Activated CD4-positive, alpha-beta T cell treated with anti-CD3 and anti-CD28 coated beads for 36 hours (primary cell): ENCODE measurements at regions not wholly inside any gene's neighbourhood (a gene's known extent, or its start where the extent isn't known, plus 50 kb on each side); places are given as distances from the start of the nearest gene placed in this dataset.

ENCODE experiments used
- ATAC-seq: fragments of 200-7000 bp; cut with Tn5 transposase; one replicate; pipeline ENCODE4 v1.10.0; 2021; ENCODE audit warnings: mild to moderate bottlenecking, moderate library complexity
- CTCF ChIA-PET: fragments of 350-600 bp; sonication (Branson Sonifier 250); formaldehyde crosslinking; loops from one replicate; lab custom pipeline; 2021; ENCODE audit warnings: antibody characterized with exemption; lab: Charles Lee
- POLR2A ChIA-PET: fragments of 350-600 bp; sonication (Branson Sonifier 250); formaldehyde crosslinking; loops from one replicate; lab custom pipeline; 2021; ENCODE audit warnings: antibody characterized with exemption, inconsistent platforms; lab: Charles Lee
- DNase-seq: peaks from one replicate; pipeline ENCODE4 v3.0.0-alpha.2; 2020
- H3K27ac Mint-ChIP-seq: one replicate; pipeline ENCODE4 v1.8.0; 2021; ENCODE audit warnings: mixed read lengths
- H3K27me3 Mint-ChIP-seq: one replicate; pipeline ENCODE4 v1.8.0; 2021; ENCODE audit warnings: mixed read lengths
- H3K36me3 Mint-ChIP-seq: one replicate; pipeline ENCODE4 v1.8.0; 2021; ENCODE audit warnings: low read depth, mixed read lengths
- H3K4me1 Mint-ChIP-seq: one replicate; pipeline ENCODE4 v1.8.0; 2021; ENCODE audit warnings: mixed read lengths
- H3K4me3 Mint-ChIP-seq: one replicate; pipeline ENCODE4 v1.8.0; 2021; ENCODE audit warnings: mild to moderate bottlenecking, moderate library complexity, mixed read lengths
- H3K9me3 Mint-ChIP-seq: one replicate; pipeline ENCODE4 v1.8.0; 2021; ENCODE audit warnings: low read depth, mixed read lengths
- intact Hi-C, 2 experiments: fragments of 100-400 bp; cut with DNase I in 1 of 2; cut with micrococcal nuclease in 1 of 2; formaldehyde crosslinking; loops; one replicate each; pipeline versions ENCODE4 v1.14.2 to v1.15.1; 2022 to 2024; cut with DNase I, micrococcal nuclease

- ChIA-PET POLR2A (no interaction called here), CTCF (no interaction called here)
- Mint-ChIP-seq H3K9me3 (no peaks in the 10 kb centered on the region), H3K27ac (no peak overlapping the region), H3K27me3 (peaks cover 4% of the 10 kb centered on the region), H3K36me3 (no peaks in the 10 kb centered on the region), H3K4me3 (no peak overlapping the region), H3K4me1 (no peaks in the 10 kb centered on the region)
- intact Hi-C loops, result no loop called here
- no peak for ATAC-seq
- DNase-seq, result no peak
Measured at GRCh38 chr20:40359131-40359912, 329.7 kb downstream of the MAFB start.

GRCh38 chr20:40354880-40355279 is 334.2 kb downstream of the MAFB start:
- ChIA-PET CTCF (no interaction called here), POLR2A (no interaction called here)
- no peak for ATAC-seq
- intact Hi-C loops, result no loop called here
- Mint-ChIP-seq H3K27ac (no peak overlapping the region), H3K27me3 (peaks cover 4% of the 10 kb centered on the region), H3K4me3 (no peak overlapping the region), H3K36me3 (no peaks in the 10 kb centered on the region), H3K9me3 (no peaks in the 10 kb centered on the region), H3K4me1 (no peaks in the 10 kb centered on the region)
- no peak for DNase-seq

DNA sequence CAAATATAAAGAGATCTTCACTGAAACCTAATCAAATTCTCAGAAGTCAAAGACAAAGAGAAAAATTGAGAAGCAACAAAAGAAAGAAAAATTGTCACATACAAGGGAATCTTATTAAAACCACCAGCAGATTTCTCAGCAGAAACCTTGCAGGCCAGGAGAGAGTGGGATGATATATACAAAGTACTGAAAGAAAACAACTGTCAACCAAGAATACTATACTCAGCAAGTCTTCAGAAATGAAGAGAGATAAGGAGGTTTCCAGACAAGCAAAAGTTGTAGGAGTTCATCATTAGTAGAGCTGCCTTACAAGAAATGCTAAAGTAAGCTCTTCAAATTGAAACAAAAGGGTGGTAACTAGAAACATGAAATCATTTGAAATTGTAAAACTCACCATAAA is 345.6 kb downstream of the MAFB start:
- intact Hi-C loops, result no loop called here
- POLR2A ChIA-PET, result no interaction called here
- no peaks in the 10 kb centered on the region for H3K36me3 Mint-ChIP-seq
- H3K27me3 Mint-ChIP-seq, result peaks cover 6% of the 10 kb centered on the region
- H3K9me3 Mint-ChIP-seq, result peaks cover 29% of the 10 kb centered on the region
- H3K4me3 Mint-ChIP-seq, result no peak overlapping the region
- CTCF ChIA-PET, result no interaction called here
- no peaks in the 10 kb centered on the region for H3K4me1 Mint-ChIP-seq
- DNase-seq (no peak), ATAC-seq (no peak)
- H3K27ac Mint-ChIP-seq, result no peak overlapping the region

- Mint-ChIP-seq H3K27me3 (peaks cover 9% of the 10 kb centered on the region), H3K36me3 (no peaks in the 10 kb centered on the region), H3K4me1 (no peaks in the 10 kb centered on the region), H3K4me3 (no peak overlapping the region), H3K27ac (no peak overlapping the region), H3K9me3 (peaks cover 23% of the 10 kb centered on the region)
- no peak for DNase-seq
- intact Hi-C loops, result no loop called here
- ATAC-seq, result no peak
- ChIA-PET POLR2A (no interaction called here), CTCF (no interaction called here)
Measured at GRCh38 chr20:40341561-40341960, 347.5 kb downstream of the MAFB start.

GRCh38 chr20:40339661-40340449 is 349.2 kb downstream of the MAFB start:
- DNase-seq (no peak), ATAC-seq (no peak)
- no peak overlapping the region for H3K27ac Mint-ChIP-seq
- no peak overlapping the region for H3K4me3 Mint-ChIP-seq
- H3K4me1 Mint-ChIP-seq, result no peaks in the 10 kb centered on the region
- POLR2A ChIA-PET, result no interaction called here
- H3K9me3 Mint-ChIP-seq, result peaks cover 15% of the 10 kb centered on the region
- intact Hi-C loops, result no loop called here
- H3K27me3 Mint-ChIP-seq, result peaks cover 7% of the 10 kb centered on the region
- CTCF ChIA-PET, result interaction anchor here (1.0 kb wide), 1 partner anchor 625 kb away, joined by 3 read pairs; no protein-coding TSS in a partner anchor
- H3K36me3 Mint-ChIP-seq, result no peaks in the 10 kb centered on the region

GRCh38 chr20:40336533-40336932 is 352.5 kb downstream of the MAFB start:
- CTCF ChIA-PET, result no interaction called here
- Mint-ChIP-seq H3K9me3 (no peaks in the 10 kb centered on the region), H3K36me3 (no peaks in the 10 kb centered on the region), H3K27ac (no peak overlapping the region), H3K4me1 (no peaks in the 10 kb centered on the region), H3K27me3 (peaks cover 15% of the 10 kb centered on the region), H3K4me3 (no peak overlapping the region)
- intact Hi-C loops, result no loop called here
- no peak for DNase-seq
- ATAC-seq, result no peak
- POLR2A ChIA-PET, result interaction anchor here (0.6 kb wide), 1 partner anchor 210 kb away, joined by 4 read pairs; no protein-coding TSS in a partner anchor

GRCh38 chr20:40335901-40336351 is 353.1 kb downstream of the MAFB start:
- ChIA-PET CTCF (no interaction called here), POLR2A (interaction anchor here (0.6 kb wide), 1 partner anchor 210 kb away, joined by 4 read pairs; no protein-coding TSS in a partner anchor)
- Mint-ChIP-seq H3K36me3 (no peaks in the 10 kb centered on the region), H3K4me3 (no peak overlapping the region), H3K27ac (no peak overlapping the region), H3K27me3 (peaks cover 15% of the 10 kb centered on the region), H3K4me1 (no peaks in the 10 kb centered on the region), H3K9me3 (no peaks in the 10 kb centered on the region)
- ATAC-seq (no peak), DNase-seq (no peak)
- intact Hi-C loops, result no loop called here

DNA sequence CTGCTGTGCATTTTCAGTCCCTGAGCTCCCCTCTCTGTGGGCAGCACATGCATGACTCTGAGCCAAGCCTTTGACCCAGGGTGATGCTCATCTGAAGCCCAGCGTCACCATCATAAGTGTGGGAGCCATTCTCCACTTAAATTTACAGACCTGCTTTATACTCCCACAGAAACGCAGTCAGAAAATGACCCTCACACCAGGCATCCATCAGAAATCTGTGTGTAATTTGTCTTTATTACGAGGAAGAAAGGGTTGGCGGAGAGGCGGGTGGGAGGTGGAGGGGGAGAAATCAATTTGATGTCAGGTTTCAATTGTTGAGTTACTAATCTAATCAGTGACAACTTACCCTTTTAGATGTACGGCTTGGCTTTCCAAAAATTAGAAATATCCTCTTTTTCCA is 353.6 kb downstream of the MAFB start:
- DNase-seq (no peak), ATAC-seq (no peak)
- intact Hi-C loops, result no loop called here
- ChIA-PET CTCF (no interaction called here), POLR2A (no interaction called here)
- H3K27me3 Mint-ChIP-seq, result peaks cover 15% of the 10 kb centered on the region
- H3K36me3 Mint-ChIP-seq, result no peaks in the 10 kb centered on the region
- no peaks in the 10 kb centered on the region for H3K4me1 Mint-ChIP-seq
- H3K27ac Mint-ChIP-seq, result no peak overlapping the region
- no peaks in the 10 kb centered on the region for H3K9me3 Mint-ChIP-seq
- no peak overlapping the region for H3K4me3 Mint-ChIP-seq

DNA sequence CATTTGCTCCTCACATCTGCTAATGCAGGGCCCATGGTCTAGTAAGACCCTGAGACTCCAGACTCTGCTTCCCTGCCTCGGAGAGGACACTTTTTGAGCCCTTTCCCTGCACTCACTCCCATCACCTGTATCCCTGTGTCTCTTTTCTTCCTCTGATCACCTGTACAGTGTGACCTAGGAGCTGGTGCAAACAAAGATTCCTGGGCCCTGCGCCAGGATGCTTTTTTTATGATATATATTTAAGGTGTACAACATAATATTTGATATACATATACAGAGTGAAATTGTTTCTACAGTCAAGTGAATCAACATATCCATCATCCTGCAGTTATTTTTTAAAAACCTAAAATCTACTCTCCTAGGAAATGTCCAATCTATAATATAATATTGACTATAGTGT is 355.4 kb downstream of the MAFB start:
- DNase-seq (no peak), ATAC-seq (no peak)
- intact Hi-C loops, result no loop called here
- ChIA-PET POLR2A (no interaction called here), CTCF (no interaction called here)
- no peaks in the 10 kb centered on the region for H3K4me1 Mint-ChIP-seq
- H3K4me3 Mint-ChIP-seq, result no peak overlapping the region
- no peak overlapping the region for H3K27ac Mint-ChIP-seq
- H3K36me3 Mint-ChIP-seq, result no peaks in the 10 kb centered on the region
- no peaks in the 10 kb centered on the region for H3K9me3 Mint-ChIP-seq
- peaks cover 12% of the 10 kb centered on the region for H3K27me3 Mint-ChIP-seq

- POLR2A ChIA-PET, result no interaction called here
- intact Hi-C loops, result no loop called here
Measured at GRCh38 chr20:40331807-40332560, 357.1 kb downstream of the MAFB start.

GRCh38 chr20:40331249-40331648 is 357.8 kb downstream of the MAFB start:
- DNase-seq (no peak), ATAC-seq (no peak)
- no peak overlapping the region for H3K4me3 Mint-ChIP-seq
- no peaks in the 10 kb centered on the region for H3K4me1 Mint-ChIP-seq
- H3K27me3 Mint-ChIP-seq, result peaks cover 8% of the 10 kb centered on the region
- no peak overlapping the region for H3K27ac Mint-ChIP-seq
- POLR2A ChIA-PET, result no interaction called here
- H3K9me3 Mint-ChIP-seq, result no peaks in the 10 kb centered on the region
- H3K36me3 Mint-ChIP-seq, result no peaks in the 10 kb centered on the region
- CTCF ChIA-PET, result interaction anchor here (0.6 kb wide), 1 partner anchor 37 kb away, joined by 3 read pairs; no protein-coding TSS in a partner anchor
- intact Hi-C loops, result no loop called here

More at GRCh38 chr20:40331807-40332560, 357.1 kb downstream of the MAFB start:
- Mint-ChIP-seq H3K27ac (no peak overlapping the region), H3K36me3 (no peaks in the 10 kb centered on the region), H3K27me3 (peaks cover 8% of the 10 kb centered on the region), H3K9me3 (no peaks in the 10 kb centered on the region), H3K4me3 (no peak overlapping the region), H3K4me1 (no peaks in the 10 kb centered on the region)
- DNase-seq (no peak), ATAC-seq (no peak)
- CTCF ChIA-PET, result no interaction called here
